Vagina (tissue), 2 donors: ENCODE measurements at regions not wholly inside any gene's neighbourhood (a gene's known extent, or its start where the extent isn't known, plus 50 kb on each side); places are given as distances from the start of the nearest gene placed in this dataset.

Experiments used
- CTCF ChIP-seq, 3 experiments: fragments of 450-650 bp in 2 of 3; fragments of 200-600 bp in 1 of 3; sonication (generic) in 1 of 3; IDR thresholded peaks; one replicate each; pipeline ENCODE4 v1.5.1; 2017 to 2019; ENCODE audit warnings: antibody characterized with exemption in 3 of 3, mild to moderate bottlenecking in 2 of 3, moderate library complexity in 2 of 3
- POLR2AphosphoS5 ChIP-seq, 2 donors: sonication (generic); formaldehyde crosslinking; IDR thresholded peaks; one replicate each; pipeline ENCODE4 v1.9.0; 2017; ENCODE audit warnings: antibody characterized with exemption in 2 of 2, mild to moderate bottlenecking in 2 of 2, low read depth in 1 of 2; ENCODE audit not compliant: insufficient read depth in 1 of 2

- no peak for TF ChIP-seq POLR2AphosphoS5 (IDR thresholded peaks at IDR 0.05; ENCODE audit: insufficient read depth in 1 of 2, low read depth in 1 of 2)
- TF ChIP-seq CTCF (IDR thresholded peaks at IDR 0.05): no peak
Observed at GRCh38 chr4:79022529-79022928, 83.3 kb upstream of the PAQR3 start.
